Activated naive CD4-positive, alpha-beta T cell treated with anti-CD3 and anti-CD28 coated beads, Interleukin-2, amount 50 U/mL, for 72 hours (primary cell): ENCODE measurements at regions not wholly inside any gene's neighbourhood (a gene's known extent, or its start where the extent isn't known, plus 50 kb on each side); places are given as distances from the start of the nearest gene placed in this dataset.
"Not testable (repeated sequence)": the region's sequence is repeated elsewhere in the genome, so short reads cannot be mapped to it uniquely, and the experiment has no call there.

ENCODE experiments used
- ATAC-seq, 2 donors: fragments of 150-1000 bp; cut with Tn5 transposase; 2 replicates each; pipeline ENCODE4 v1.10.0; 2021; ENCODE audit warnings: mild to moderate bottlenecking in 2 of 2, moderate library complexity in 2 of 2
- DNase-seq, 2 donors: peaks; one replicate each; pipeline ENCODE4 v3.0.0; 2021 to 2022; ENCODE audit warnings: low spot score in 2 of 2
- H3K27ac Mint-ChIP-seq, 2 donors: one replicate each; pipeline ENCODE4 v1.8.0; 2022; ENCODE audit warnings: mild to moderate bottlenecking in 2 of 2, mixed read lengths in 2 of 2
- H3K36me3 Mint-ChIP-seq, 2 donors: one replicate each; pipeline ENCODE4 v1.8.0; 2022; ENCODE audit warnings: mixed read lengths in 2 of 2
- H3K9me3 Mint-ChIP-seq, 2 donors: one replicate each; pipeline ENCODE4 v1.8.0; 2022; ENCODE audit warnings: mixed read lengths in 2 of 2

- Mint-ChIP-seq H3K9me3 (no peaks in the 10 kb centered on the region), H3K27ac (no peak overlapping the region), H3K36me3 (no peaks in the 10 kb centered on the region)
- no peak for ATAC-seq
- DNase-seq: no peak
Measured at GRCh38 chr14:105641075-105641937, 114.9 kb downstream of the TMEM121 start.

- not testable (repeated sequence) for ATAC-seq, DNase-seq, H3K36me3 Mint-ChIP-seq, H3K27ac Mint-ChIP-seq, H3K9me3 Mint-ChIP-seq
Measured at GRCh38 chr14:105641951-105642350, 115.6 kb downstream of the TMEM121 start.

GRCh38 chr14:105642486-105642885, 116.1 kb downstream of the TMEM121 start:
- DNase-seq, H3K36me3 Mint-ChIP-seq, ATAC-seq, H3K9me3 Mint-ChIP-seq, H3K27ac Mint-ChIP-seq: not testable (repeated sequence)

- not testable (repeated sequence) for H3K36me3 Mint-ChIP-seq, H3K9me3 Mint-ChIP-seq, ATAC-seq, DNase-seq, H3K27ac Mint-ChIP-seq
Measured at GRCh38 chr14:105643406-105644052, 117.1 kb downstream of the TMEM121 start.

GRCh38 chr14:105644053-105644435, 117.7 kb downstream of the TMEM121 start:
- H3K36me3 Mint-ChIP-seq, H3K9me3 Mint-ChIP-seq, ATAC-seq, H3K27ac Mint-ChIP-seq, DNase-seq: not testable (repeated sequence)

- ATAC-seq, H3K36me3 Mint-ChIP-seq, DNase-seq, H3K27ac Mint-ChIP-seq, H3K9me3 Mint-ChIP-seq: not testable (repeated sequence)
Measured at GRCh38 chr14:105644457-105644856, 118.1 kb downstream of the TMEM121 start.

- ATAC-seq, H3K9me3 Mint-ChIP-seq, H3K36me3 Mint-ChIP-seq, H3K27ac Mint-ChIP-seq, DNase-seq: not testable (repeated sequence)
Measured at GRCh38 chr14:105644891-105645290, 118.5 kb downstream of the TMEM121 start.

GRCh38 chr14:105645389-105645788, 119.0 kb downstream of the TMEM121 start:
- not testable (repeated sequence) for H3K27ac Mint-ChIP-seq, DNase-seq, H3K36me3 Mint-ChIP-seq, H3K9me3 Mint-ChIP-seq, ATAC-seq

- ATAC-seq (no peak), DNase-seq (no peak)
- Mint-ChIP-seq H3K36me3 (no peaks in the 10 kb centered on the region), H3K27ac (no peak overlapping the region), H3K9me3 (peaks cover 0 to 6% of the 10 kb centered on the region in 2 donors)
Measured at GRCh38 chr14:105646175-105646574, 119.8 kb downstream of the TMEM121 start.

GRCh38 chr14:105646711-105647281, 120.4 kb downstream of the TMEM121 start:
- DNase-seq, H3K36me3 Mint-ChIP-seq, H3K9me3 Mint-ChIP-seq, ATAC-seq: not testable (repeated sequence)
- H3K27ac Mint-ChIP-seq: peak overlapping the region in 1 of 2 donors; percentile 30

GRCh38 chr14:105647426-105647783, 121.0 kb downstream of the TMEM121 start:
- H3K36me3 Mint-ChIP-seq, H3K9me3 Mint-ChIP-seq, DNase-seq, ATAC-seq, H3K27ac Mint-ChIP-seq: not testable (repeated sequence)

GRCh38 chr14:105647784-105648608, 121.6 kb downstream of the TMEM121 start:
- H3K27ac Mint-ChIP-seq: no peak overlapping the region
- no peak for ATAC-seq
- no peaks in the 10 kb centered on the region for H3K36me3 Mint-ChIP-seq
- no peak for DNase-seq
- H3K9me3 Mint-ChIP-seq: peaks cover 0 to 6% of the 10 kb centered on the region in 2 donors

GRCh38 chr14:105648609-105649535, 122.5 kb downstream of the TMEM121 start:
- not testable (repeated sequence) for H3K36me3 Mint-ChIP-seq, H3K9me3 Mint-ChIP-seq, ATAC-seq, H3K27ac Mint-ChIP-seq, DNase-seq

- not testable (repeated sequence) for DNase-seq, H3K36me3 Mint-ChIP-seq, H3K9me3 Mint-ChIP-seq, H3K27ac Mint-ChIP-seq
- peak in 1 of 2 donors; percentile 14 for ATAC-seq
Measured at GRCh38 chr14:105652317-105652716, 125.9 kb downstream of the TMEM121 start.

- peaks cover 11 to 14% of the 10 kb centered on the region in 2 donors for H3K9me3 Mint-ChIP-seq
- not testable (repeated sequence) for ATAC-seq, H3K27ac Mint-ChIP-seq, DNase-seq, H3K36me3 Mint-ChIP-seq
Measured at GRCh38 chr14:105653921-105654320, 127.5 kb downstream of the TMEM121 start.

- H3K9me3 Mint-ChIP-seq: peaks cover 27 to 32% of the 10 kb centered on the region in 2 donors
- not testable (repeated sequence) for ATAC-seq, DNase-seq, H3K27ac Mint-ChIP-seq
- peaks cover 0 to 28% of the 10 kb centered on the region in 2 donors for H3K36me3 Mint-ChIP-seq
Measured at GRCh38 chr14:105659255-105659654, 132.9 kb downstream of the TMEM121 start.
